DLD1 (cell line): ENCODE measurements at regions not wholly inside any gene's neighbourhood (a gene's known extent, or its start where the extent isn't known, plus 50 kb on each side); places are given as distances from the start of the nearest gene placed in this dataset.

ENCODE experiments used
- in situ Hi-C: cut with HindIII; loops from 2 replicates; pipeline ENCODE4 v1.10.0; 2017; ENCODE audit warnings: low sequenced_read_pairs

GRCh38 chr20:10724449-10725173 lies 50.8 kb upstream of the JAG1 start:
- in situ Hi-C loops = no loop called here

- in situ Hi-C loops = no loop called here
Observed at GRCh38 chr20:10728873-10729670, 55.3 kb upstream of the JAG1 start.

- in situ Hi-C loops = no loop called here
Observed at GRCh38 chr20:10729785-10730184, 56.0 kb upstream of the JAG1 start.

- in situ Hi-C loops = no loop called here
Observed at GRCh38 chr20:10730629-10731183, 56.9 kb upstream of the JAG1 start.

- in situ Hi-C loops = no loop called here
Observed at GRCh38 chr20:10731190-10731965, 57.6 kb upstream of the JAG1 start.

GRCh38 chr20:10733122-10733521 lies 59.3 kb upstream of the JAG1 start:
- in situ Hi-C loops = no loop called here

- in situ Hi-C loops = no loop called here
Observed at GRCh38 chr20:10735195-10735949, 61.6 kb upstream of the JAG1 start.

GRCh38 chr20:10739134-10739533 lies 65.3 kb upstream of the JAG1 start:
- in situ Hi-C loops = no loop called here

GRCh38 chr20:10739566-10739965 lies 65.8 kb upstream of the JAG1 start:
- in situ Hi-C loops = no loop called here

- in situ Hi-C loops = no loop called here
Observed at GRCh38 chr20:10741060-10741459, 67.3 kb upstream of the JAG1 start.

- in situ Hi-C loops = no loop called here
Observed at GRCh38 chr20:10745790-10746189, 72.0 kb upstream of the JAG1 start.

GRCh38 chr20:10747019-10747418 lies 73.2 kb upstream of the JAG1 start:
- in situ Hi-C loops = no loop called here

- in situ Hi-C loops = no loop called here
Observed at GRCh38 chr20:10749084-10749483, 75.3 kb upstream of the JAG1 start.

- in situ Hi-C loops = no loop called here
Observed at GRCh38 chr20:10752206-10752605, 78.4 kb upstream of the JAG1 start.

- in situ Hi-C loops = no loop called here
Observed at GRCh38 chr20:10754824-10755223, 81.0 kb upstream of the JAG1 start.

GRCh38 chr20:10758446-10758845 lies 84.6 kb upstream of the JAG1 start:
- in situ Hi-C loops = no loop called here

- in situ Hi-C loops = no loop called here
Observed at GRCh38 chr20:10761232-10761631, 87.4 kb upstream of the JAG1 start.

- in situ Hi-C loops = no loop called here
Observed at GRCh38 chr20:10761786-10762185, 88.0 kb upstream of the JAG1 start.

- in situ Hi-C loops = no loop called here
Observed at GRCh38 chr20:10762216-10762615, 88.4 kb upstream of the JAG1 start.

- in situ Hi-C loops = no loop called here
Observed at GRCh38 chr20:10763112-10763511, 89.3 kb upstream of the JAG1 start.

- in situ Hi-C loops = no loop called here
Observed at GRCh38 chr20:10769700-10770099, 95.9 kb upstream of the JAG1 start.
